HepG2 (cell line): ENCODE measurements at regions not wholly inside any gene's neighbourhood (a gene's known extent, or its start where the extent isn't known, plus 50 kb on each side); places are given as distances from the start of the nearest gene placed in this dataset.

Source experiments
- EEA1 ChIP-seq: sonication (generic); formaldehyde crosslinking; IDR thresholded peaks from 2 replicates; pipeline ENCODE4 v1.5.1; 2020; ENCODE audit warnings: mild to moderate bottlenecking, missing genetic modification reagents, borderline replicate concordance
- JUNB ChIP-seq: sonication (generic); formaldehyde crosslinking; IDR thresholded peaks from 2 replicates; pipeline ENCODE4 v1.8.0; 2022; ENCODE audit warnings: missing genetic modification reagents, mild to moderate bottlenecking, borderline replicate concordance
- MAFG ChIP-seq: sonication (generic); formaldehyde crosslinking; IDR thresholded peaks from 2 replicates; pipeline ENCODE4 v1.5.1; 2020; ENCODE audit warnings: mild to moderate bottlenecking, missing genetic modification reagents
- NR2F6 ChIP-seq, 2 experiments: IDR thresholded peaks; 2 replicates each; pipeline ENCODE4 v1.6.1; 2016; ENCODE audit warnings: antibody characterized with exemption in 1 of 2, mild to moderate bottlenecking in 1 of 2
- PHF8 ChIP-seq: sonication (generic); formaldehyde crosslinking; IDR thresholded peaks from 2 replicates; pipeline ENCODE4 v1.5.0; 2020; ENCODE audit warnings: missing genetic modification reagents
- SMARCC2 ChIP-seq: fragments of 450-650 bp; IDR thresholded peaks from 2 replicates; pipeline ENCODE4 v1.6.1; 2017; ENCODE audit warnings: antibody characterized with exemption, mild to moderate bottlenecking
- ZBTB7B ChIP-seq: sonication (generic); formaldehyde crosslinking; IDR thresholded peaks from 2 replicates; pipeline ENCODE4 v1.4.0; 2020; ENCODE audit warnings: missing genetic modification reagents
- ZNF567 ChIP-seq: sonication (generic); formaldehyde crosslinking; IDR thresholded peaks from 2 replicates; pipeline ENCODE4 v1.8.1; 2023; ENCODE audit warnings: mild to moderate bottlenecking, missing genetic modification reagents, borderline replicate concordance
- ZNF839 ChIP-seq: sonication (generic); formaldehyde crosslinking; IDR thresholded peaks from 2 replicates; pipeline ENCODE4 v1.4.0; 2020; ENCODE audit warnings: missing genetic modification reagents, mild to moderate bottlenecking, borderline replicate concordance
- ZNF883 ChIP-seq: sonication (generic); formaldehyde crosslinking; IDR thresholded peaks from 2 replicates; pipeline ENCODE4 v1.5.1; 2020; ENCODE audit warnings: mild to moderate bottlenecking, missing genetic modification reagents; ENCODE audit errors: not compliant biosample characterization
- TF ChIP-seq, protein P1 (sequence below): sonication (generic); formaldehyde crosslinking; IDR thresholded peaks from 2 replicates; pipeline ENCODE4 v1.4.0; 2020; ENCODE audit warnings: missing genetic modification reagents
- TF ChIP-seq, protein P2 (sequence below): IDR thresholded peaks from 2 replicates; pipeline ENCODE4 v1.6.1; 2016; ENCODE audit warnings: control low read depth
- TF ChIP-seq, protein P3 (sequence below): fragments of 450-650 bp; IDR thresholded peaks from 2 replicates; pipeline ENCODE4 v1.6.1; 2016
- TF ChIP-seq, protein P4 (sequence below): sonication (generic); formaldehyde crosslinking; IDR thresholded peaks from 2 replicates; pipeline ENCODE4 v1.5.0; 2020; ENCODE audit warnings: mild to moderate bottlenecking, missing genetic modification reagents
- TF ChIP-seq, protein P5 (sequence below): sonication (generic); formaldehyde crosslinking; conservative IDR thresholded peaks from 2 replicates; pipeline ENCODE4 v1.8.0; 2022; ENCODE audit warnings: missing genetic modification reagents
- TF ChIP-seq, protein P6 (sequence below): sonication (generic); formaldehyde crosslinking; IDR thresholded peaks from 2 replicates; pipeline ENCODE4 v1.4.0; 2020; ENCODE audit warnings: low read depth, missing genetic modification reagents

DNA sequence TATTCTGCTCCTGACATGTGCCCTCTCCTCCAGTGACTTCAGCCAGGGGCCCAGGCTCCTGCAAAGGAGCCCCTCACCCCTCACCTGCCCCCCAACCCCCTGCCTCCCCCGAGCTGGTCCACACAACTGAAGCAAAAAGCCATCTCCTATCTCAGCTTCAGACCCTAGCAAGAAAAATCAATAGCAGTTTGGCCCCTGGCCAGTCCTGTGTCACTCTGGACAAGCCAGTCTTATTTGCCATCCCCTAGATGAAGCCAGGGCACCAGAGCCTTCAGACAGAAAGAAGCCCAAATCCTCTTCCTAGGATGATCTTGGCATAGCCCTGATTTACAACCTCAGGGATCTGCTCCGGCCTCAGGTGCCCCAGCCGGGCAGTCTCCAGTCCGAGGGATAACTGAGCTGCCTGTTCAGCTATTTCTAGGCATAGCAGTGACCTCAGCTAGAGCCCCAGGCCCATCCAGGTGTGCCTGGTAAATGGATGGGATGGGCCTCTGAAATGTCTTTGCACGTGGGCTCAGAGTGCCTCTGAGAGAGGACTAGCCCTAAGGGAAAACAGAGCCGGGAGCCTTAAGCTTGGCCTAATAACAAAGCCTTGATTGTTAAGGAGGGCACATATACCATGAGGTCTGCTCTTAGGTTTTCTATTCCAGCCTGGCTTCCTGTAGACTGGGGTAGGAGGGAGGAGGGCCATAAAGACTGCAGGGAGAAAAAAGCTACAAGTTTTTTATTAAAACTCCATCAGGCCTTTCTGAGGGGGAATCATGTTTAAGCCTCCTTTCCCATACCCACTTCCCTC lies 242.0 kb downstream of the SHQ1 start (continued):
- TF ChIP-seq ZNF567 (CRISPR knock-in tag) (no peak), SMARCC2 (no peak), ZBTB7B (CRISPR knock-in tag) (no peak), ZNF883 (CRISPR knock-in tag) (no peak), JUNB (CRISPR knock-in tag) (no peak), NR2F6 (IDR thresholded peaks at IDR 0.05) (no peak), NR2F6 (CRISPR knock-in tag; IDR thresholded peaks at IDR 0.05) (no peak), MAFG (CRISPR knock-in tag) (no peak), EEA1 (CRISPR knock-in tag) (no peak), ZNF839 (CRISPR knock-in tag) (no peak), PHF8 (CRISPR knock-in tag) (no peak)
- TF ChIP-seq, protein P1, sequence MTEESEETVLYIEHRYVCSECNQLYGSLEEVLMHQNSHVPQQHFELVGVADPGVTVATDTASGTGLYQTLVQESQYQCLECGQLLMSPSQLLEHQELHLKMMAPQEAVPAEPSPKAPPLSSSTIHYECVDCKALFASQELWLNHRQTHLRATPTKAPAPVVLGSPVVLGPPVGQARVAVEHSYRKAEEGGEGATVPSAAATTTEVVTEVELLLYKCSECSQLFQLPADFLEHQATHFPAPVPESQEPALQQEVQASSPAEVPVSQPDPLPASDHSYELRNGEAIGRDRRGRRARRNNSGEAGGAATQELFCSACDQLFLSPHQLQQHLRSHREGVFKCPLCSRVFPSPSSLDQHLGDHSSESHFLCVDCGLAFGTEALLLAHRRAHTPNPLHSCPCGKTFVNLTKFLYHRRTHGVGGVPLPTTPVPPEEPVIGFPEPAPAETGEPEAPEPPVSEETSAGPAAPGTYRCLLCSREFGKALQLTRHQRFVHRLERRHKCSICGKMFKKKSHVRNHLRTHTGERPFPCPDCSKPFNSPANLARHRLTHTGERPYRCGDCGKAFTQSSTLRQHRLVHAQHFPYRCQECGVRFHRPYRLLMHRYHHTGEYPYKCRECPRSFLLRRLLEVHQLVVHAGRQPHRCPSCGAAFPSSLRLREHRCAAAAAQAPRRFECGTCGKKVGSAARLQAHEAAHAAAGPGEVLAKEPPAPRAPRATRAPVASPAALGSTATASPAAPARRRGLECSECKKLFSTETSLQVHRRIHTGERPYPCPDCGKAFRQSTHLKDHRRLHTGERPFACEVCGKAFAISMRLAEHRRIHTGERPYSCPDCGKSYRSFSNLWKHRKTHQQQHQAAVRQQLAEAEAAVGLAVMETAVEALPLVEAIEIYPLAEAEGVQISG (CRISPR knock-in tag): no peak
- TF ChIP-seq, protein P2, sequence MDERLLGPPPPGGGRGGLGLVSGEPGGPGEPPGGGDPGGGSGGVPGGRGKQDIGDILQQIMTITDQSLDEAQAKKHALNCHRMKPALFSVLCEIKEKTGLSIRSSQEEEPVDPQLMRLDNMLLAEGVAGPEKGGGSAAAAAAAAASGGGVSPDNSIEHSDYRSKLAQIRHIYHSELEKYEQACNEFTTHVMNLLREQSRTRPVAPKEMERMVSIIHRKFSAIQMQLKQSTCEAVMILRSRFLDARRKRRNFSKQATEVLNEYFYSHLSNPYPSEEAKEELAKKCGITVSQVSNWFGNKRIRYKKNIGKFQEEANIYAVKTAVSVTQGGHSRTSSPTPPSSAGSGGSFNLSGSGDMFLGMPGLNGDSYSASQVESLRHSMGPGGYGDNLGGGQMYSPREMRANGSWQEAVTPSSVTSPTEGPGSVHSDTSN (CRISPR knock-in tag): peak; percentile 70; the same call in 1 of the 2 replicates
- TF ChIP-seq, protein P3, sequence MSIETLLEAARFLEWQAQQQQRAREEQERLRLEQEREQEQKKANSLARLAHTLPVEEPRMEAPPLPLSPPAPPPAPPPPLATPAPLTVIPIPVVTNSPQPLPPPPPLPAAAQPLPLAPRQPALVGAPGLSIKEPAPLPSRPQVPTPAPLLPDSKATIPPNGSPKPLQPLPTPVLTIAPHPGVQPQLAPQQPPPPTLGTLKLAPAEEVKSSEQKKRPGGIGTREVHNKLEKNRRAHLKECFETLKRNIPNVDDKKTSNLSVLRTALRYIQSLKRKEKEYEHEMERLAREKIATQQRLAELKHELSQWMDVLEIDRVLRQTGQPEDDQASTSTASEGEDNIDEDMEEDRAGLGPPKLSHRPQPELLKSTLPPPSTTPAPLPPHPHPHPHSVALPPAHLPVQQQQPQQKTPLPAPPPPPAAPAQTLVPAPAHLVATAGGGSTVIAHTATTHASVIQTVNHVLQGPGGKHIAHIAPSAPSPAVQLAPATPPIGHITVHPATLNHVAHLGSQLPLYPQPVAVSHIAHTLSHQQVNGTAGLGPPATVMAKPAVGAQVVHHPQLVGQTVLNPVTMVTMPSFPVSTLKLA: no peak
- TF ChIP-seq, protein P4, sequence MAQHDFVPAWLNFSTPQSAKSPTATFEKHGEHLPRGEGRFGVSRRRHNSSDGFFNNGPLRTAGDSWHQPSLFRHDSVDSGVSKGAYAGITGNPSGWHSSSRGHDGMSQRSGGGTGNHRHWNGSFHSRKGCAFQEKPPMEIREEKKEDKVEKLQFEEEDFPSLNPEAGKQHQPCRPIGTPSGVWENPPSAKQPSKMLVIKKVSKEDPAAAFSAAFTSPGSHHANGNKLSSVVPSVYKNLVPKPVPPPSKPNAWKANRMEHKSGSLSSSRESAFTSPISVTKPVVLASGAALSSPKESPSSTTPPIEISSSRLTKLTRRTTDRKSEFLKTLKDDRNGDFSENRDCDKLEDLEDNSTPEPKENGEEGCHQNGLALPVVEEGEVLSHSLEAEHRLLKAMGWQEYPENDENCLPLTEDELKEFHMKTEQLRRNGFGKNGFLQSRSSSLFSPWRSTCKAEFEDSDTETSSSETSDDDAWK: no peak
- TF ChIP-seq, protein P5, sequence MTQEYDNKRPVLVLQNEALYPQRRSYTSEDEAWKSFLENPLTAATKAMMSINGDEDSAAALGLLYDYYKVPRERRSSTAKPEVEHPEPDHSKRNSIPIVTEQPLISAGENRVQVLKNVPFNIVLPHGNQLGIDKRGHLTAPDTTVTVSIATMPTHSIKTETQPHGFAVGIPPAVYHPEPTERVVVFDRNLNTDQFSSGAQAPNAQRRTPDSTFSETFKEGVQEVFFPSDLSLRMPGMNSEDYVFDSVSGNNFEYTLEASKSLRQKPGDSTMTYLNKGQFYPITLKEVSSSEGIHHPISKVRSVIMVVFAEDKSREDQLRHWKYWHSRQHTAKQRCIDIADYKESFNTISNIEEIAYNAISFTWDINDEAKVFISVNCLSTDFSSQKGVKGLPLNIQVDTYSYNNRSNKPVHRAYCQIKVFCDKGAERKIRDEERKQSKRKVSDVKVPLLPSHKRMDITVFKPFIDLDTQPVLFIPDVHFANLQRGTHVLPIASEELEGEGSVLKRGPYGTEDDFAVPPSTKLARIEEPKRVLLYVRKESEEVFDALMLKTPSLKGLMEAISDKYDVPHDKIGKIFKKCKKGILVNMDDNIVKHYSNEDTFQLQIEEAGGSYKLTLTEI (CRISPR knock-in tag): no peak
- TF ChIP-seq, protein P6, sequence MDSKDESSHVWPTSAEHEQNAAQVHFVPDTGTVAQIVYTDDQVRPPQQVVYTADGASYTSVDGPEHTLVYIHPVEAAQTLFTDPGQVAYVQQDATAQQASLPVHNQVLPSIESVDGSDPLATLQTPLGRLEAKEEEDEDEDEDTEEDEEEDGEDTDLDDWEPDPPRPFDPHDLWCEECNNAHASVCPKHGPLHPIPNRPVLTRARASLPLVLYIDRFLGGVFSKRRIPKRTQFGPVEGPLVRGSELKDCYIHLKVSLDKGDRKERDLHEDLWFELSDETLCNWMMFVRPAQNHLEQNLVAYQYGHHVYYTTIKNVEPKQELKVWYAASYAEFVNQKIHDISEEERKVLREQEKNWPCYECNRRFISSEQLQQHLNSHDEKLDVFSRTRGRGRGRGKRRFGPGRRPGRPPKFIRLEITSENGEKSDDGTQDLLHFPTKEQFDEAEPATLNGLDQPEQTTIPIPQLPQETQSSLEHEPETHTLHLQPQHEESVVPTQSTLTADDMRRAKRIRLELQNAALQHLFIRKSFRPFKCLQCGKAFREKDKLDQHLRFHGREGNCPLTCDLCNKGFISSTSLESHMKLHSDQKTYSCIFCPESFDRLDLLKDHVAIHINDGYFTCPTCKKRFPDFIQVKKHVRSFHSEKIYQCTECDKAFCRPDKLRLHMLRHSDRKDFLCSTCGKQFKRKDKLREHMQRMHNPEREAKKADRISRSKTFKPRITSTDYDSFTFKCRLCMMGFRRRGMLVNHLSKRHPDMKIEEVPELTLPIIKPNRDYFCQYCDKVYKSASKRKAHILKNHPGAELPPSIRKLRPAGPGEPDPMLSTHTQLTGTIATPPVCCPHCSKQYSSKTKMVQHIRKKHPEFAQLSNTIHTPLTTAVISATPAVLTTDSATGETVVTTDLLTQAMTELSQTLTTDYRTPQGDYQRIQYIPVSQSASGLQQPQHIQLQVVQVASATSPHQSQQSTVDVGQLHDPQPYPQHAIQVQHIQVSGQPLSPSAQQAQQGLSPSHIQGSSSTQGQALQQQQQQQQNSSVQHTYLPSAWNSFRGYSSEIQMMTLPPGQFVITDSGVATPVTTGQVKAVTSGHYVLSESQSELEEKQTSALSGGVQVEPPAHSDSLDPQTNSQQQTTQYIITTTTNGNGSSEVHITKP (CRISPR knock-in tag): no peak
